Tibial nerve (tissue), 4 donors: ENCODE measurements at regions not wholly inside any gene's neighbourhood (a gene's known extent, or its start where the extent isn't known, plus 50 kb on each side); places are given as distances from the start of the nearest gene placed in this dataset.

ENCODE experiments used
- EP300 ChIP-seq, 2 donors: sonication (generic); formaldehyde crosslinking; IDR thresholded peaks; one replicate each; pipeline ENCODE4 v1.6.1; 2017; ENCODE audit warnings: antibody characterized with exemption in 2 of 2, mild to moderate bottlenecking in 1 of 2
- POLR2A ChIP-seq, 2 donors: fragments of 450-650 bp; IDR thresholded peaks; one replicate each; pipeline ENCODE4 v1.6.1; 2017; ENCODE audit warnings: antibody characterized with exemption in 2 of 2, mild to moderate bottlenecking in 2 of 2, moderate library complexity in 2 of 2
- TF ChIP-seq, protein P1 (sequence below), 5 experiments: fragments of 200-600 bp in 3 of 5; fragments of 450-650 bp in 2 of 5; sonication (generic) in 3 of 5; IDR thresholded peaks; one replicate each; pipeline ENCODE4 v1.5.1; 2016 to 2019; ENCODE audit warnings: antibody characterized with exemption in 5 of 5, mild to moderate bottlenecking in 3 of 5, moderate library complexity in 2 of 5

DNA sequence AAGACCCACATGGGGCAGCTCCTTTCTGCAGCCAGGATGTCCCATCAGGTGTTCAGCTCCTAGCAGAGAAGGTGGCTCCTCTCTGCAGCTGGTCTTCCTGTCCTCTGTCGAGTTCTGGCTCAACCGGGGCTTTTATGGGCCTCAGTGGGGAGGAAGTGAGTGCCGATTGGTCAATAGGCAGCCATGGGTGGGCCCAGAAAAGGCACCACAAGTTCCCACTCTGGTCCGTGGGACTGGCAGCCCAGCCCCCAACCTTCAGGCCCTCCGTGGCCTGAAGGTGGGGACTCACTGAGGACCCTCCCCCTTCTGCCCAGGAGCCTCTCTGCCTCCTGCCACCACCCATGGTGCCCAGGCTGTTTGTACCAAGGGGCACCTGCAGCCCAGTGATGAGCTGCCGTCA lies 161.7 kb upstream of the DUSP10 start:
- TF ChIP-seq, protein P1, sequence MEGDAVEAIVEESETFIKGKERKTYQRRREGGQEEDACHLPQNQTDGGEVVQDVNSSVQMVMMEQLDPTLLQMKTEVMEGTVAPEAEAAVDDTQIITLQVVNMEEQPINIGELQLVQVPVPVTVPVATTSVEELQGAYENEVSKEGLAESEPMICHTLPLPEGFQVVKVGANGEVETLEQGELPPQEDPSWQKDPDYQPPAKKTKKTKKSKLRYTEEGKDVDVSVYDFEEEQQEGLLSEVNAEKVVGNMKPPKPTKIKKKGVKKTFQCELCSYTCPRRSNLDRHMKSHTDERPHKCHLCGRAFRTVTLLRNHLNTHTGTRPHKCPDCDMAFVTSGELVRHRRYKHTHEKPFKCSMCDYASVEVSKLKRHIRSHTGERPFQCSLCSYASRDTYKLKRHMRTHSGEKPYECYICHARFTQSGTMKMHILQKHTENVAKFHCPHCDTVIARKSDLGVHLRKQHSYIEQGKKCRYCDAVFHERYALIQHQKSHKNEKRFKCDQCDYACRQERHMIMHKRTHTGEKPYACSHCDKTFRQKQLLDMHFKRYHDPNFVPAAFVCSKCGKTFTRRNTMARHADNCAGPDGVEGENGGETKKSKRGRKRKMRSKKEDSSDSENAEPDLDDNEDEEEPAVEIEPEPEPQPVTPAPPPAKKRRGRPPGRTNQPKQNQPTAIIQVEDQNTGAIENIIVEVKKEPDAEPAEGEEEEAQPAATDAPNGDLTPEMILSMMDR (IDR thresholded peaks at IDR 0.05) = no peak
- TF ChIP-seq POLR2A (IDR thresholded peaks at IDR 0.05) = no peak
- no peak for TF ChIP-seq EP300 (IDR thresholded peaks at IDR 0.05)
